NCI-H2107 treated with DMSO at 0.1 percent for 48 hours (cell line): ENCODE measurements at regions not wholly inside any gene's neighbourhood (a gene's known extent, or its start where the extent isn't known, plus 50 kb on each side); places are given as distances from the start of the nearest gene placed in this dataset.
A peak's percentile ranks its signal among the peaks of the same experiment; 100 is the strongest.
"Not testable (repeated sequence)": the region's sequence is repeated elsewhere in the genome, so short reads cannot be mapped to it uniquely, and the experiment has no call there.

Source experiments
- DNase-seq: peaks from one replicate; lab custom pipeline; 2025; ENCODE audit not compliant: unreplicated experiment; lab: John Stamatoyannopoulos, UW

DNA sequence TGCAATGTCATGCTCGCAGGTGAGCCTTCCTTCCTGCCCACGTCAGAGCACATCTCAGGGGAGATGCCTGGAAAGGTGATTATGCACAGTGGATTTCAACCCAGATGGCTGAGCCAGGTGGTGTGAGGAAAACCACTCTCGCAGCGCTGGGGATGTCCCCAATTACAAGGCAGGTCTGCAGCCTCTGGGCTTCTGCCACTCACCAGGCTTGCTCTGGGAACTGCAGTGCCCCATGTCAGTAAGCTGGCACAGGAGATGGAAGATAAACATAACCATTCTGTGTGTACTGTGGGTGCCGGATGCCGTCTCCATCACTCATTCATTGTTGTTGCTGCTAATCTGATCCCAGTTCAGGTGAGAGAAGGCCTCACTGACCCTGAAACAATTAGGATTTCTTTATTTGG lies 222.9 kb upstream of the PITRM1 start:
- peak; percentile 50 for DNase-seq

- DNase-seq = no peak
Observed at GRCh38 chr10:3395041-3395440, 222.5 kb upstream of the PITRM1 start.

DNA sequence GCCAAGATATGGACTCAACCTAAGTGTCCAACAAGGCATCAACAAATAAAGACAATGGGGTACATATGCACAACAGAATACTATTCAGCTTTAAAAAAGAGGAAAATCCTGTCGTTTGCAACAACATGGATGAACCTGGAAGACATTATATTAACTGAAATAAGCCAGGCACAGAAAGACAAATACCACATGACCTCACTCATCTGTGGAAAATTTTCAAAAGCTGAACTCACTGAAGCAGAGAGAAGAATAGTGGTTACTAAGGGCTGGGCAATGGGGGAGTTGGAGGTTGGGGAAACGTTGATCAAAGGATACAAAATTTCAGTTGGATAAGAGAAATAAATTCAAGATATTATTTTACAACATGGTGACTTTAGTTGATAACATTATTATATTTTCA lies 221.4 kb upstream of the PITRM1 start:
- no peak for DNase-seq

DNA sequence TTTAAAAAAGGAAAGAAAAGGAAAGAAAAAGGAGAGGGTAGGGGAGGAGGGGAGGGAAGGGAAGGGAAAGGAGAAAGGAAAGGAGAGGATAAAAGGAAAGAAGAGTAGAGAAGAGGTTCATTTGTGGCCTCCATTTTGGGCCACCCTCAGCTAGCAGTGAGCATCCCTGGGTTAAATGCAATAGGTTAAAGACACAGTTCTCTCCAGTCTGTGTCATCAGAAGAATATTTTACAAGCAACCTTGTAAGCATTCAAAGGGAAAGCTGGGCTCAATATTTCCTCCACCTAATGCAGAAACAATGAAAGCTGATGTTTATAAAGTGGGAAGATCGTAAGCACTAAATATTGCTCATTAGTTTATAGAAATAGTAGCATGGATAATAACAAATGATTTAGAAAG lies 219.1 kb upstream of the PITRM1 start:
- DNase-seq = no peak

GRCh38 chr10:3389130-3389529 lies 216.5 kb upstream of the PITRM1 start:
- DNase-seq = no peak

GRCh38 chr10:3385487-3385886 lies 212.9 kb upstream of the PITRM1 start:
- no peak for DNase-seq

DNA sequence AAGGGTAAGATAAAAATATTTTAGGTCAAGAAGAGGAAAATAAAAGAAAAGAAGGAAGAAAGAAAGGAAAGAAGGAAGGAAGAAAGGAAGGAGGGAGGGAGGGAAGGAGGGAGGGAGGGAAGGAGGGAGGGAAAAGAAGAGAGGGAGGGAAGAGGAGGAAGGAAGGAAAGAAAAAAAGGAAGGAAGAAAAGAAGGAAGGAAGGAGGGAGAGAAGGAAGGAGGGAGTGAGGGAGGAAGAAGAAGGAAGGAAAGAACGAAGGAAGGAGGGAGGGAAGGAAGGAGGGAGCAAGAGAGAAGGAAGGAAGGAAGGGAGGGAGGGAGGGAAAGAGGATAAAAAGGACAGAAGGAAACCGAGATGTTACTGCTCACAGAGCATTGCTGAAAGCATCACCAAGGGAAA lies 209.5 kb upstream of the PITRM1 start:
- no peak for DNase-seq

DNA sequence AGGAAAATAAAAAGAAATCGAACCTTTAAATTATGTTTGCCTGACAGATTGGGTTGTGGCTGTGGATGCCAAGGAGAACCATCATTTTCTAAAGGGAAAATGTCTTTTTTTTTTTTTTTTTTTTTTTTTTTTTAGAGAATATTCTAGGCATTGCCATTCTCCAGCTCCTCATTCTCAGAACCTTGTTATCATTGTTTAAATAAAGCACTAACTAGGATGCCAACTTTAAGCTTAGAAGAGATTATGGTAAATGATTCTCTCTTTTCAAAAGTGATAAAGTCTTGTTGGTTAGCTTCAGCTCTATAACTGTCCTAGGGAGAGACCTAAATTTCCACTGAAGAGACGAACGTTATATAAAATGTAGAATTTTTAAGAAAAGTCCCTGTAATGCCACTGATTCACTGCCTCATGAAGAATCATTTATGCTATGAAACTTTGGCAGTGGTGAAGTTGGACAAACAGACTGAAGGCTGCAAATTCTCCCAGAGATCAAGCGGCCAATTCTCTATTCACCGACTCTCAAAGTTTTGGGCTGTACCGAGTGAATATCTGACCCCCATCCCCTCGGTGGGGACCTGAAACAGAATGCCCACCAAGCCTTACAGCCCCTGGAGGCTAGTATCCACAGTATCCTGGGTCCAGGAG lies 207.9 kb upstream of the PITRM1 start:
- DNase-seq = no peak

DNA sequence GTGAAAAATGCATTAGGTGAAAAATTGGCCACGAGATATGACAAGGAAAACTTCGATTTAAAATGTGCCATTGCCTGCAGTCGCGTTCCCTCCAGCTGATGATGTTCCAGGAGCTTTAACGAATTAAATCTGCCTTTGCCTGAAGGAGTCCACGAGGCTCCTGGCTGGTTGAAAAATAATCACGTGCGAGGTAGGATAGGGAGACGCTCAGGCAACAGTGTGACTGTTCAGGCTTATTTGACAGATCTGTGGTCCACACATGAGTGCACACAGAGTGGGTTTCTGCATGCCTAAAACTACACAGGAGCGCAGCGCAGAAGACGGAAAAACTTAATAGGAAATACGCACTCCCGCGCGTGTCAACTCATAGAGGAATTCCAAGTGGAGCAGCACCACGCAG lies 204.0 kb upstream of the PITRM1 start:
- DNase-seq = no peak

DNA sequence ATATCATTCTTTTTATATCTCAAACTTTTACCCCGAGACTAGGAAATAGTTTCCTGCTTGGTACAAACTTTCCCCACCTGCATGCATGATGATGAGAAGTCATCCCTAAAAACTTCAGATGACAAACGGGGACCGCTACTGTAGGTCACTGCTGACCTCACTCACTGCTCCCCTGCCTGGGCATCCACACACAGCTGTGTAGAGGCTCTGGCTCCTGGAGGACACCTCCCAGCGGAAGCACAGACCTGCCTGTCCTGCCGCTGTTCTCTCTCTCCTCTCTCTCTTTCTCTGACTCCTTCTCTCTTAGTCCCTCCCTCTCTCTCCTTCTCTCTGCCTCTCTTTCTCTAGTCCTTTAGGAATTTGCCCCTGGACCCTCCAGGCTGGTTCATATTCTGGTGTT lies 202.9 kb upstream of the PITRM1 start:
- DNase-seq = no peak

GRCh38 chr10:3374914-3375313 lies 202.3 kb upstream of the PITRM1 start:
- no peak for DNase-seq

GRCh38 chr10:3373374-3374027 lies 200.9 kb upstream of the PITRM1 start:
- DNase-seq = not testable (repeated sequence)

DNA sequence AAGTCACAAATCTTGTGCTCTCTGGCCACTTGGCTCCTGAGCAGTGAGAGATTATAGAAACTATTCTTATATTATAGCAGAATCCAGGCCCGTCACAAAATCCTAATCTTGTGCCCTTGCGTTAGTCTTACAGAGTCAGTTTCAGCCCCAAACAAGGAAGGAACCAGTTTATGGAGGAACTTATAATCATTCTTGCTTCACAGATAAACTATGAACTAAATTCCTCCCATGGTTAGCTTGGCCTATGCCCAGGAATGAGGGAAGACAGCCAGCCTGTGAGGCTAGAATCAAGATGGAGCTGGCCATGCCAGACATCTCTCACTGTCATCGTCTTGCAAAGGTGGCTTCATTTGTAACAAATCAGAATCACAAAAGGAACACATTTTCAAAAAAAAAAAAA lies 199.7 kb upstream of the PITRM1 start:
- DNase-seq = no peak

DNA sequence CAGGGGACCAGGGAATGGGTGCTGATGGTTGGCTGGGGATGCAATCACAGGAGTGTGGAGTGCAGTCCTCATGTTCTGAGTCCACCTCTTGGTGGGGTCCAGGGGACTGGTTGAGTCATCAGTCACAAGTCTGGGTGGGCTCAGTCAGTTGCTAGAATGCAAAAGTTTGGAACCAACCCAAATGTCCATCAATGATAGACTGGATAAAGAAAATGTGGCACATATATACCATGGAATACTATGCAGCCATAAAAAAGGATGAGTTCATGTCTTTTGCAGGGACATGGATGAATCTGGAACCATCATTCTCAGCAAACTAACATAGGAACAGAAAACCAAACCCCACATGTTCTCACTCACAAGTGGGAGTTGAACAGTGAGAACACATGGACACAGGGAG lies 199.0 kb upstream of the PITRM1 start:
- not testable (repeated sequence) for DNase-seq

- no peak for DNase-seq
Observed at GRCh38 chr10:3366735-3367405, 194.3 kb upstream of the PITRM1 start.

DNA sequence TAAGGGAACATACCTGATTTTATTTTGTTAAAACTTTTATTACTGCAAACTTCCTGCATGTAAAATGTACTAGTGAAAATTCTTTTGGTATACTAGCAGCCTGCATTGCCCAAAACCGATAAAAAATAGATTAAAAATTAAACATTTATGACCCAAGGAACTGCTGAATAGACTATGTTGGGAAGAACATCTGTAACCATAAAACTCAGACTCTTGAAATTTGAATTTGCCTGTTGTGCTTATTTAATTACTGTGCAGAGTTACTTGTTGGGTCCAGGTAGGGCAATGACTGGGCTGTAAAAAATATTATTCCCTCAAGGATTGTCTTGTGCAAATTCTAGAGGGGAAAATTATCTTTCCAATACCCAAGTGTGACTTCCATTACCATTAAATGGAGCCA lies 193.5 kb upstream of the PITRM1 start:
- no peak for DNase-seq

DNA sequence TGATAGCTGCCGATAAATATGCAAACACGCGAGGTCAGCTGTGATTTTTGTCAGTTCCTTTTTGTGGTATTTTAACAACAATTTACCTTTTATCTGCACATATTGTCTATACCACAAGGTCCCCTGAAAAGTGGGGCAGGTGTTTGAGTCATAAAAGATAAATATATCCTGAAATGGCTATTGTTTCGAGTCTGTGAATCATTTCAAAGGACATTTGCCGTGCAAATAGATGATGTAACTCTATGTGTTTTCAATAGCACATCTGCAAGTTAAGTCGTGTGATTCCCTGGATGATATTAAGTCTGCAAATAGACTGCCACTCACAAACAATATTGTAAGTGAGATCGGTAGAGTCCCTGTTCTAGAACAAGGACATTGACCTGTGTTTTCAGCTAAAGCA lies 193.0 kb upstream of the PITRM1 start:
- DNase-seq = peak; percentile 44

DNA sequence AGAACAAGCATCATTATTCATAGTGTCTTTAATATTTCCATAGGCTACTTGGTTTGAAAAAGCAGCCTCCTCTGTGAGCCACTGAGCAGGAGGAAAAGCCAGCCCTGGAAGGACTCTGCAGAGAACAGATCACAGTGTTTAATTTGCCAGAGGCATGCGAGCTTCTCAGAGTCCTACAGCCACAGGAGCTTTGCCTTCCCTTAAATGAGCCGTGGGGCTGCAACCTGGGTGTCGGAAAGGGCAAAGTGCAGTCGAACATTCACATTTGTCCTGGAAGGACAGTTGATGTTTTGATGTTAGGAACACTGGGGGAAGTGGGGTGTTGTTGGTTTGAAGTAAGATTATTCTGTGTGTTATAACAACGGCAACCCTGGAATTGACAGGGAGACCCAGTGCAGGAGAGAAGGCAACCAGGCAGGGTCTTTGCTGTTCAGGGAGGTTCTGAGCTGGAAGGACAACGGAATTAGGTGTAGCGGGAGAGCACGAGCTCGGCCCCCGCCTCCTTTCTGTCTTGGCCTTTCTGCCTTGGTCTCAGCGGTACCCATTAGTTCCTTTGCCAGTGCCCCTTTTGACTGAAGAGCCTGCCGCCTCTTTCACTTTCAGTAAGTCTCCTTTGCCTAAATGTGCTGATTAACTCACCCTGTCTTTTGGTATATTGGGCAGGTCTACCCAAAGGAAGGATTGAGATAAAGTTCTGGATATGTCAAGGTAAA lies 192.3 kb upstream of the PITRM1 start:
- DNase-seq = no peak

DNA sequence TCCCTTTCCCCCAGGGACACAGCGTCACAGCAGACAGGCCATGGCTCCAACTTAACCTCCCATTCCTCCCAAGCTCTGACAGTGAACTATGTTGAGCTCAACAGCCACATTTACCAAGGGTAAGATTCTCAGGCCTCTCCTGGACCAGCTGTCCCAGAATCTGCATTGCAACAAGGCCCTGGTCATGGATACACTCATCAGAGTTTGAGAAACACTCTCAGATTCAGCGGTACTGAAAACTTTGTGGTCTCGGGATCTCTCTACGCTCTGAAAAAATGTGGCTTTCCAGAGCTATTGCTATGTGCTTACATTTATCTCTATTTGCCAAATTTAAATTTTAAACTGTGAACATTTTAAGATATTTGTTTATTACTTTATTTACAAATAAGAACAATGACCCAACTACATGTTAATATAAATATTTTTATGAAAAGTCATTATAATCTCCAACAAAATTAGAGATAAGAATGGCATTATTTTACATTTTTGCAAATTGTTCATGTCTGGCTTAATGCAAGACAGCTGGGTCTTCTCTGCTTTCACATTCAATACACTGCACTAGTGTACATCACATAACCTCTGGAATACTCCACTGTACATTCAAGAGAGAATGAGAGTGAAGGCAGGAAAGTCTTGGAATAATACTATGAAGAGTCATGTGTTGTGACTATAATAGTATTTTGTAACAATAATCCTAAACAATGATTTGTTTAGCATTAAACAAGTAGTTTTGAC lies 190.9 kb upstream of the PITRM1 start:
- DNase-seq = no peak

DNA sequence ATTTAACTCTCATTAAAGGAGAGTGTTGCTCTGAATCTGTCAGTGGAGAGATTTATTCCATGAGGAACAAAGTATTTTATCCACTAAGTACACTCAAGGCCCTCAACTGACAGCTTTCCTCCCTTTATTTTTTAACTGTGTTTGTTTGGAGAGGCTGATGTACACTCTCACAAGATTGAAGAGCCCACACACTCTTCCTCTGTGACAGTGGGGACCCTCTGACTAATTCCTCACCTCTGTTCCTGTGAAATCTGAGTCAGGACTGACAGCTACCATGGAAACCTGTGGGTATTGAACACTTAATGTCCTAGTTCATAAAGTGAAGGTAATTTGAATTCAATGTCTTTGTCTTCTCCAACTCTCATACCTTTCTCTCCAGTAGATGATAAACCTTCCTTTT lies 189.8 kb upstream of the PITRM1 start:
- DNase-seq = no peak

- DNase-seq = no peak
Observed at GRCh38 chr10:3361640-3362039, 189.1 kb upstream of the PITRM1 start.
